Nephron progenitor cell (in vitro differentiated cells): ENCODE measurements at regions not wholly inside any gene's neighbourhood (a gene's known extent, or its start where the extent isn't known, plus 50 kb on each side); places are given as distances from the start of the nearest gene placed in this dataset.

Experiments
- DNase-seq: peaks from one replicate; pipeline ENCODE4 v3.0.0; 2021
- H3K27ac Mint-ChIP-seq: 2 replicates; pipeline ENCODE4 v1.8.0; 2021; ENCODE audit warnings: mild to moderate bottlenecking, moderate library complexity, mixed read lengths
- H3K27me3 Mint-ChIP-seq: 2 replicates; pipeline ENCODE4 v1.8.0; 2021; ENCODE audit warnings: mild to moderate bottlenecking, low read depth, mixed read lengths; ENCODE audit not compliant: poor library complexity
- H3K36me3 Mint-ChIP-seq: 2 replicates; pipeline ENCODE4 v1.8.0; 2021; ENCODE audit warnings: low read depth, mixed read lengths
- H3K4me1 Mint-ChIP-seq: 2 replicates; pipeline ENCODE4 v1.8.0; 2021; ENCODE audit warnings: mixed read lengths
- H3K4me3 Mint-ChIP-seq: 2 replicates; pipeline ENCODE4 v1.8.0; 2021; ENCODE audit warnings: mild to moderate bottlenecking, moderate library complexity, mixed read lengths
- H3K9me3 Mint-ChIP-seq: 2 replicates; pipeline ENCODE4 v1.8.0; 2021; ENCODE audit warnings: mild to moderate bottlenecking, moderate library complexity, mixed read lengths
- CTCF ChIP-seq: fragments of 200-600 bp; sonication (generic); IDR thresholded peaks from 2 replicates; pipeline ENCODE4 v1.5.0; 2021; ENCODE audit warnings: antibody characterized with exemption

DNA sequence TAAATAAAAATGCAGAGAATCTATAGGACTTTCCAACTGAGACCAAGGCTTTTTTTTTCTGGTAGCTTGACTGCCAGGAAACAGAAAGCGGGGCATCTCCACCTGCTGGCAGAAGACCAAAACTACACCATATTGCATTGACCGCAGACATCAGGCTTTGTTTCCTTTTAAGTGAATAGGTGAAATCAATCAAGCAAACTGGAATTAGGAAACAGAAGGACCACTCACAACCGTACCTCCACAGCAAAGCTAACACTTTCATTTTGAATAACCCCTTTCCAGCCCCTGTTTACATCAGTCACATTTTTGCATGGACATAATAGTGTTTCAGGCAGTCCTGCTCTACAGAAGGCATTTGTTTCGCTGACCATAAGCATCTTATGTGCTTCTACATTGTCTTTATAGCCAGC is 218.2 kb downstream of the IDS start:
- peak; percentile 42 for DNase-seq
- Mint-ChIP-seq H3K4me1 (peaks cover 8% of the 10 kb centered on the region), H3K27ac (no peak overlapping the region), H3K4me3 (no peak overlapping the region), H3K36me3 (no peaks in the 10 kb centered on the region), H3K27me3 (peaks cover 4% of the 10 kb centered on the region), H3K9me3 (peaks cover 20% of the 10 kb centered on the region)
- peak; percentile 75 for TF ChIP-seq CTCF

DNA sequence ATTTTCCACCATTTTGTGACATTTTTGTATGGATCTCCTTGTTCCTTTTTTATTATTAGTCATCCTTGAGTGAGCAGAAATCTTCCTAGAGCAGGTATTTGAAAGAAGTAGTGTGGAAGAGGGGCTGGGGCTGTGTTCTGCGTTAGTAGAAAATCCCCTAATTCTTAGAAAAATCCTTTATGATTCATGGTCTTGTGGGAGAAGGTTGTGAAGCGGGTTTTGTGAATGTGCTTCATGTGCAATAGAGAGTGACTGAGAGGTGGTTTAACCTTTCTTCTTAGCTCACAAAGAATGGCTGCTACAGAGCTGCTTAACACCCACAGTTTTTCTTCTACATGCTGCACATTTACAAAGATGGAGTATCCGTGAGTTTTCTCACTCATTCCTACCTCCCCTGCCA is 220.5 kb downstream of the IDS start:
- DNase-seq = no peak
- H3K4me1 Mint-ChIP-seq = peaks cover 8% of the 10 kb centered on the region
- no peak overlapping the region for H3K27ac Mint-ChIP-seq
- no peak overlapping the region for H3K4me3 Mint-ChIP-seq
- no peak for TF ChIP-seq CTCF
- H3K9me3 Mint-ChIP-seq = peaks cover 22% of the 10 kb centered on the region
- H3K27me3 Mint-ChIP-seq = peaks cover 4% of the 10 kb centered on the region
- H3K36me3 Mint-ChIP-seq = no peaks in the 10 kb centered on the region

DNA sequence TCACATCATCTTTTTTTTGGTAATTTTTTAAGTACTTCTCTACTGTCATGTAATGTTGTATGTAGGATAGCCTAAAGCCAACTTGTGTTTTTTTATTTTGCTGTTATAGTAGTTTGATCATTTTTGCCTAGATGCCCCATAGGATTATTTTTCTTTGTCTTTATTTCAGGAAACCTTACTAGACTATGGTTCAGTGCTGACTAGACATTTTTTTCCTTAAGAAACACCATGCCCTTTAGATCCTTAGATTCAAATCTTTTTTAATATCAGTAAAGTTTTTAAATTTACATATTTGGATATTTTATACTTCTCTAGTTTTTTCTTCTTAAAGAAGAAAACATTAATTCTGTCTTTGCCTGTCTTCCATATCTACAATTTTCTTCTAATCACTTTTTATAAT is 221.3 kb downstream of the IDS start:
- H3K27ac Mint-ChIP-seq = no peak overlapping the region
- TF ChIP-seq CTCF = no peak
- H3K27me3 Mint-ChIP-seq = peaks cover 4% of the 10 kb centered on the region
- H3K9me3 Mint-ChIP-seq = peaks cover 24% of the 10 kb centered on the region
- H3K4me3 Mint-ChIP-seq = no peak overlapping the region
- H3K4me1 Mint-ChIP-seq = peaks cover 8% of the 10 kb centered on the region
- H3K36me3 Mint-ChIP-seq = no peaks in the 10 kb centered on the region
- no peak for DNase-seq

DNA sequence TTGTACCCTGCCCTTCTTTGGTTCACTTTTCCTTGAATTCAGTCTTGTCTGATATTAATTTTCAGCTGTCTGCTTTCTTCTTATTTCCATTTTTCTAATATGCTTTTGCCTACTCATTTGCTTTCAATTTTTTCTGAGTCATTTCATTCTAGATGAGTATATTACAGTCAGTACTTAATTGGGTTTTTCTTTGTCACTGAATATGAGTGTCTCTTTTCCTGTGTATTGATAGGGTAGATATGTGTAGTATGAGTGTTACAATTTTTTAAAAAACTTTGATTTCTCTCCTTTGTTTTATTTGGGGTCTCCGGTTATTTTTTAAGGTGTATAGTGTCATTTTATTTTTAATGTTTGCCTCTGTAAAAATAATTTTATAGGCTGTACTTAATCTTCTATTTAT is 222.2 kb downstream of the IDS start:
- H3K4me1 Mint-ChIP-seq = peaks cover 8% of the 10 kb centered on the region
- no peak for DNase-seq
- no peaks in the 10 kb centered on the region for H3K36me3 Mint-ChIP-seq
- TF ChIP-seq CTCF = no peak
- peaks cover 28% of the 10 kb centered on the region for H3K9me3 Mint-ChIP-seq
- H3K27ac Mint-ChIP-seq = no peak overlapping the region
- no peak overlapping the region for H3K4me3 Mint-ChIP-seq
- H3K27me3 Mint-ChIP-seq = peaks cover 4% of the 10 kb centered on the region

DNA sequence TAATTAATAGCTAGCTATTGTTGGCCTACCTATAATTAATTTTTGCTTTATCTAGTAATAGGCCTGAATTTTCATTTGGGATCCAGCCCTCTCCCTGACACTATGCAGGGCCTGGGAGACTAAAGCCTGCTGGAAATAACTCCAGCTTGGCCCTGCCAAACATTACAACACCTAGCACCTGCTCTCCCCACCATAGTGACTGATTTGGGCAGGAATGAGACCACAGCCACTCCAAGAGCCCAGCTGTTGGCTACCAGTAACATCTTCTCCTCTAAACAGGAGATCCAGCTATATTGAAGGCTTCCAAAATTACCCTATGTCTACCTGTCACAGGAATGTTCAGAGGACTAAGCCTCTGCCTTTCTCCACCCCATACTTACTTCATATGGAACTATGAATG is 225.1 kb downstream of the IDS start:
- Mint-ChIP-seq H3K27ac (no peak overlapping the region), H3K27me3 (no peaks in the 10 kb centered on the region), H3K9me3 (peaks cover 28% of the 10 kb centered on the region), H3K4me3 (no peak overlapping the region), H3K36me3 (no peaks in the 10 kb centered on the region), H3K4me1 (peaks cover 7% of the 10 kb centered on the region)
- no peak for DNase-seq
- TF ChIP-seq CTCF = no peak

DNA sequence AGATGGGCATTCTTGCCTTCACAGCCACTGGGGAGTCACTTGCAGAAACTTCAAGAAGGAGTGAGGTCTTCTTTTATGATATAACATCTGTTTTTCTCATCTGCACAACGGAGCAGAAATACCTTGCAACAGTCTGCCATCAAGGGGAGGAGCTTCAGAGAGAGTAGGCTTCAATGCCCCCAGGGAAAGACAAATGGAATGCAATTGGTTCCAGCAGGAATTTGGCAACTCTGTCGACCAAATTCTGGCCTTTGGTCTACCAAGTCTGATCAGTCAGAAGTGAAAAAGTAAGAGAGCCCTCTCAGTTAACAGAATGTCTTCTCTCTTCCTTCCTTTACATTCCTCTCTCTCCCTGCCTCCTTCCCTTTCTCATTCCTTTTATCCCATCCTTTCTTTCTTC is 229.3 kb downstream of the IDS start:
- no peak for DNase-seq
- Mint-ChIP-seq H3K9me3 (peaks cover 30% of the 10 kb centered on the region), H3K27me3 (no peaks in the 10 kb centered on the region), H3K4me1 (no peaks in the 10 kb centered on the region), H3K27ac (no peak overlapping the region), H3K36me3 (no peaks in the 10 kb centered on the region), H3K4me3 (no peak overlapping the region)
- no peak for TF ChIP-seq CTCF
